Calu3 (cell line): ENCODE measurements at regions not wholly inside any gene's neighbourhood (a gene's known extent, or its start where the extent isn't known, plus 50 kb on each side); places are given as distances from the start of the nearest gene placed in this dataset.

Source experiments
- BruUV-seq: library from RNA; stranded (reverse); fragments of 400-500 nt; replicated peaks from 2 replicates; lab custom pipeline; 2021; lab: Mats Ljungman, UMichigan
- CTCF ChIA-PET: fragments of 300-600 bp; sonication (Branson Sonifier 250); formaldehyde crosslinking; loops from one replicate; lab custom pipeline; 2022; ENCODE audit warnings: antibody characterized with exemption; lab: Charles Lee
- DNase-seq: peaks from one replicate; pipeline ENCODE4 v3.0.0; 2022
- H3K27ac Mint-ChIP-seq: one replicate; pipeline ENCODE4 v1.8.0; 2022; ENCODE audit warnings: mixed read lengths; ENCODE audit not compliant: unreplicated experiment
- H3K27me3 Mint-ChIP-seq: one replicate; pipeline ENCODE4 v1.8.0; 2022; ENCODE audit warnings: mixed read lengths; ENCODE audit not compliant: unreplicated experiment
- H3K36me3 Mint-ChIP-seq: one replicate; pipeline ENCODE4 v1.8.0; 2022; ENCODE audit warnings: mild to moderate bottlenecking, moderate library complexity, mixed read lengths; ENCODE audit not compliant: insufficient read depth, unreplicated experiment
- H3K4me1 Mint-ChIP-seq: one replicate; pipeline ENCODE4 v1.8.0; 2022; ENCODE audit warnings: mild to moderate bottlenecking, low read depth, mixed read lengths; ENCODE audit not compliant: unreplicated experiment
- H3K4me3 Mint-ChIP-seq: one replicate; pipeline ENCODE4 v1.8.0; 2022; ENCODE audit warnings: mild to moderate bottlenecking, low read depth, moderate library complexity, mixed read lengths; ENCODE audit not compliant: unreplicated experiment
- H3K9me3 Mint-ChIP-seq: one replicate; pipeline ENCODE4 v1.8.0; 2022; ENCODE audit warnings: low read depth, mixed read lengths; ENCODE audit not compliant: unreplicated experiment
- intact Hi-C: fragments of 100-400 bp; cut with micrococcal nuclease; formaldehyde crosslinking; loops from one replicate; pipeline ENCODE4 v1.10.0; 2022; ENCODE audit not compliant: unreplicated experiment
- TF ChIP-seq, protein P1 (sequence below): fragments of 200-600 bp; IDR thresholded peaks from one replicate; pipeline ENCODE4 v1.8.0; 2022; ENCODE audit warnings: antibody characterized with exemption; ENCODE audit not compliant: unreplicated experiment

DNA sequence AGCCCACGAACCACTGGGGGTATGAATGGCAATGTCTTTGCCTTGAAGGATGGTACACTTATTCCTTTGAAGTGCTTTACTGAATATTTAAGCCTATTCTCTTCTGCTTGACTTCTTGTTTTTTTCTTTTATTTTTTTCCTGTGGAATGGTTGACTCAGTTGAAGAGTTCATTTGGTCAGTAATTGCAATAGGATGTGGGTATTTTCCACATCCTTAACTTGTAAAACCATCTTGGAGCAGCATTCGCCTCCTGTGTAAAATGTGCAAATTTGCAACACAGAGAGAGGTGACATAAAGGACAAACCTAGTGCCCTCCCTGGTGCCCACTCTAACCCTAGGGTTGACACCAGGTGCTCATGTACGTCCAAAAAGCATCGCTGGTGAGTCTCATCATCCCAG lies 347.0 kb downstream of the GATA3 start:
- CTCF ChIA-PET, result no interaction called here
- H3K9me3 Mint-ChIP-seq, result no peaks in the 10 kb centered on the region

DNA sequence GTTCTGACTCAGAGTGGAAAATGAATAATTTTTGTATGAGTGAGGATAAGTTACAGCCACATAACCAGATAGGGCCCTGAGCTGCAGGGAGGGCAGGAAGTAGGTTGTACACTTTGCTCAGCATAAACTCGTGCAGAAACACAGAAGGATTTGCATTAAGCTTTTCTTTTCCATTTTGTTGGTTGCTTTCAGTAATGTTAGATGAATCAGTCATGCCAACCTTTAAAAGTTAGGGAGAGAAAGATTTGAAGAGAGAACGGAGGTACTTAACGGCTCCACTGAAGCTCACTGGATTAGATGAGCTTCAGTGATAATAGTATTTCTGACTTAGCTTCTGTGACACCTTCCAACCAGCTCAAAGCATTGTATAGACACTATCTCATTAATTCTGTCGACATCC lies 348.1 kb downstream of the GATA3 start:
- TF ChIP-seq, protein P1, sequence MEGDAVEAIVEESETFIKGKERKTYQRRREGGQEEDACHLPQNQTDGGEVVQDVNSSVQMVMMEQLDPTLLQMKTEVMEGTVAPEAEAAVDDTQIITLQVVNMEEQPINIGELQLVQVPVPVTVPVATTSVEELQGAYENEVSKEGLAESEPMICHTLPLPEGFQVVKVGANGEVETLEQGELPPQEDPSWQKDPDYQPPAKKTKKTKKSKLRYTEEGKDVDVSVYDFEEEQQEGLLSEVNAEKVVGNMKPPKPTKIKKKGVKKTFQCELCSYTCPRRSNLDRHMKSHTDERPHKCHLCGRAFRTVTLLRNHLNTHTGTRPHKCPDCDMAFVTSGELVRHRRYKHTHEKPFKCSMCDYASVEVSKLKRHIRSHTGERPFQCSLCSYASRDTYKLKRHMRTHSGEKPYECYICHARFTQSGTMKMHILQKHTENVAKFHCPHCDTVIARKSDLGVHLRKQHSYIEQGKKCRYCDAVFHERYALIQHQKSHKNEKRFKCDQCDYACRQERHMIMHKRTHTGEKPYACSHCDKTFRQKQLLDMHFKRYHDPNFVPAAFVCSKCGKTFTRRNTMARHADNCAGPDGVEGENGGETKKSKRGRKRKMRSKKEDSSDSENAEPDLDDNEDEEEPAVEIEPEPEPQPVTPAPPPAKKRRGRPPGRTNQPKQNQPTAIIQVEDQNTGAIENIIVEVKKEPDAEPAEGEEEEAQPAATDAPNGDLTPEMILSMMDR, result no peak
- CTCF ChIA-PET, result no interaction called here
- Mint-ChIP-seq H3K9me3 (no peaks in the 10 kb centered on the region), H3K4me3 (no peak overlapping the region), H3K27me3 (no peaks in the 10 kb centered on the region), H3K4me1 (peaks cover 14% of the 10 kb centered on the region), H3K27ac (no peak overlapping the region), H3K36me3 (no peaks in the 10 kb centered on the region)
- intact Hi-C loops, result no loop called here
- no TSS peak for BruUV-seq
- no peak for DNase-seq

More for the DNA sequence above, 347.0 kb downstream of the GATA3 start:
- no peaks in the 10 kb centered on the region for H3K27me3 Mint-ChIP-seq
- H3K36me3 Mint-ChIP-seq, result no peaks in the 10 kb centered on the region
- no peak overlapping the region for H3K27ac Mint-ChIP-seq
- no TSS peak for BruUV-seq
- TF ChIP-seq, protein P1, result no peak
- intact Hi-C loops, result no loop called here
- DNase-seq, result no peak
- no peak overlapping the region for H3K4me3 Mint-ChIP-seq
- H3K4me1 Mint-ChIP-seq, result peaks cover 9% of the 10 kb centered on the region

DNA sequence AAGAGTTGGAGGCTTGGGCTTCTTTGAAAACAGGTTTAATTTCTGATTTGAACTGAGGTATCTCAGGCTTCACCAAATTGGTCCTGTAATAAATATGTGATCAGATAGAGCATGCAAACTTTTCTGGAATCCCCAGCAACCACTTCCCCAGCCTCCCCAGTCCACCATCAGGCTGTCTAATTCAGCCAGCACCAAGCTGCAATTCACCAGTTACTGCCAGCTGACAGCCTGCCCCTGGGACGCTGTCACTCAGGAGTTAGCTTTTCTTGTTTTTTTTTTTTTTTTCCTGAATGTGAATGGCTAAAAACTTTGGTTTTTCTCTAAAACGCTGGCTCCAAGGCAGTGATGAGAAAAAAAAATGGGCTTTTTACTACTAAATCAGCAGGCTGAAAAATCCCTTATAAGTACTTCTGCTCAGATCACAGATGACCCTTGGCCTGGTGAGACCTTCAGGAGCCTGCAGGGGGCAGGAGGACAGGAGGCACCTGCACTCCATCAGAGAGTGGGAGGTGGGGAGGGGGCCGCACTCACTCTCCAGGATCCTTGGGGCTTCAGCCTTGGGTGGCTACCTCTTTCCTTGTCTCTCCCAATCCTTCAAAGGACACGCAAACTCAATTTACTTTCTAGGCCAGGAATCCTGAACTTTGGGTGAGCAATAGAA lies 349.4 kb downstream of the GATA3 start:
- CTCF ChIA-PET, result interaction anchor here (0.6 to 0.9 kb wide), 3 partner anchors 15 to 212 kb away, joined by 3 read pairs; no protein-coding TSS in a partner anchor
- Mint-ChIP-seq H3K9me3 (no peaks in the 10 kb centered on the region), H3K27ac (peak overlapping the region; percentile 80), H3K27me3 (no peaks in the 10 kb centered on the region), H3K4me3 (peak overlapping the region; percentile 43), H3K4me1 (peaks cover 16% of the 10 kb centered on the region), H3K36me3 (no peaks in the 10 kb centered on the region)
- intact Hi-C loops, result loop anchor here (1.0 kb wide), 1 partner anchor 38 kb away; no protein-coding TSS in a partner anchor
- peak; percentile 38 for DNase-seq
- TF ChIP-seq, protein P1, result peak; percentile 14
- no TSS peak for BruUV-seq

DNA sequence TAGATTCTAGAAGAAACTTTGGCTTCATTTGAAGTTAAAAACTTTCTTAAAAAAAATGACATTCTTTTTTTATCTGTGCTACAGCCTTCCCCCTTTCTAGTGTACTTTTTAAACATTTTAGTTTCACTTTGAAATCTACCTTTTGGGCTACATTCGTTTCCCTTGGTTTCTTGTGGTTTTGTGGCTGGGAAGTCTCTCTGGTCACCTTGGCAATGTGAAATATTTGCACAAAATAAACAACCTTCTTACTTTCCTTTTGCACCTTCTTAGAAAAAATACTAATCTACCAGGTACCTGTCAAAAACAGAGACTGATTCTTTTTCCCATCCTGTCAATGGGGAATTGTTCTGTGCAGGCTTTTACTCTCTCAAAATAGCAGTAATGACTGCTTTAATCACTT lies 350.2 kb downstream of the GATA3 start:
- CTCF ChIA-PET, result no interaction called here
- intact Hi-C loops, result loop anchor here (1.0 kb wide), 1 partner anchor 38 kb away; no protein-coding TSS in a partner anchor
- TF ChIP-seq, protein P1, result no peak
- peak; percentile 26 for DNase-seq
- peaks cover 16% of the 10 kb centered on the region for H3K4me1 Mint-ChIP-seq
- H3K27ac Mint-ChIP-seq, result peak overlapping the region; percentile 80
- H3K36me3 Mint-ChIP-seq, result no peaks in the 10 kb centered on the region
- no TSS peak for BruUV-seq
- H3K9me3 Mint-ChIP-seq, result no peaks in the 10 kb centered on the region
- H3K4me3 Mint-ChIP-seq, result peak overlapping the region; percentile 43
- no peaks in the 10 kb centered on the region for H3K27me3 Mint-ChIP-seq
